A673 (cell line): ENCODE measurements at regions not wholly inside any gene's neighbourhood (a gene's known extent, or its start where the extent isn't known, plus 50 kb on each side); places are given as distances from the start of the nearest gene placed in this dataset.
A peak's percentile ranks its signal among the peaks of the same experiment; 100 is the strongest.

Source experiments
- BruUV-seq: library from RNA; stranded (reverse); fragments of 400-500 nt; replicated peaks from 2 replicates; lab custom pipeline; 2021; lab: Mats Ljungman, UMichigan
- CTCF ChIA-PET: fragments of 300-600 bp; sonication (Branson Sonifier 250); formaldehyde crosslinking; loops from one replicate; lab custom pipeline; 2022; ENCODE audit warnings: antibody characterized with exemption; lab: Charles Lee
- POLR2A ChIA-PET: fragments of 300-600 bp; sonication (Branson Sonifier 250); formaldehyde crosslinking; loops from one replicate; lab custom pipeline; 2022; ENCODE audit warnings: antibody characterized with exemption; ENCODE audit not compliant: low non-redundant PET; lab: Charles Lee
- DNase-seq: peaks from one replicate; pipeline ENCODE4 v3.0.0-alpha.2; 2015; ENCODE audit warnings: low spot score
- H3K27ac ChIP-seq: fragments of 200-600 bp; sonication (generic); 2 replicates; pipeline ENCODE4 v1.5.1; 2016; ENCODE audit warnings: mixed run types, low read depth, mild to moderate bottlenecking, mixed read lengths, antibody characterized with exemption, low read length; ENCODE audit not compliant: poor library complexity, severe bottlenecking
- H3K27me3 ChIP-seq: fragments of 200-600 bp; sonication (generic); replicated peaks from 2 replicates; pipeline ENCODE4 v1.6.1; 2017; ENCODE audit warnings: mixed run types, low read depth, mild to moderate bottlenecking, mixed read lengths, antibody characterized with exemption, low read length; ENCODE audit not compliant: insufficient read depth, poor library complexity
- H3K36me3 ChIP-seq: fragments of 200-600 bp; sonication (generic); 2 replicates; pipeline ENCODE4 v1.6.1; 2016; ENCODE audit warnings: mixed run types, mild to moderate bottlenecking, mixed read lengths, antibody characterized with exemption, low read length; ENCODE audit not compliant: insufficient read depth, poor library complexity, severe bottlenecking
- H3K4me1 ChIP-seq: fragments of 200-600 bp; sonication (generic); 2 replicates; pipeline ENCODE4 v1.6.1; 2017; ENCODE audit warnings: mixed run types, mild to moderate bottlenecking, mixed read lengths, antibody characterized with exemption, low read length; ENCODE audit not compliant: insufficient read depth, poor library complexity, severe bottlenecking
- H3K4me3 ChIP-seq: fragments of 200-600 bp; sonication (generic); 2 replicates; pipeline ENCODE4 v1.5.1; 2016; ENCODE audit warnings: low read depth, mixed run types, mild to moderate bottlenecking, mixed read lengths, low read length; ENCODE audit not compliant: poor library complexity, severe bottlenecking
- H3K9me3 ChIP-seq: fragments of 200-600 bp; sonication (generic); 2 replicates; pipeline ENCODE4 v1.6.1; 2016; ENCODE audit warnings: mixed run types, low read depth, mild to moderate bottlenecking, mixed read lengths, antibody characterized with exemption, low read length; ENCODE audit not compliant: poor library complexity, severe bottlenecking
- CTCF ChIP-seq: fragments of 300-800, 200-600 bp; sonication (generic); conservative IDR thresholded peaks from 2 replicates; pipeline ENCODE4 v1.5.1; 2017; ENCODE audit warnings: low read depth, mild to moderate bottlenecking, antibody characterized with exemption, low read length, moderate library complexity, mixed read lengths
- EZH2 ChIP-seq: fragments of 200-600 bp; sonication (generic); IDR thresholded peaks from 2 replicates; pipeline ENCODE4 v1.6.1; 2017; ENCODE audit warnings: borderline replicate concordance, low read depth, mild to moderate bottlenecking, mixed read lengths, antibody characterized with exemption, low read length; ENCODE audit not compliant: poor library complexity, severe bottlenecking
- intact Hi-C: fragments of 100-400 bp; cut with micrococcal nuclease; formaldehyde crosslinking; loops from one replicate; pipeline ENCODE4 v1.10.0; 2022; ENCODE audit not compliant: unreplicated experiment

- Histone ChIP-seq H3K9me3 (no peaks in the 10 kb centered on the region), H3K4me1 (peaks cover 30% of the 10 kb centered on the region), H3K27ac (peak overlapping the region; percentile 82), H3K36me3 (no peaks in the 10 kb centered on the region), H3K4me3 (no peak overlapping the region), H3K27me3 (no peaks in the 10 kb centered on the region)
- intact Hi-C loops, result no loop called here
- DNase-seq, result peak; percentile 86
- CTCF ChIA-PET, result no interaction called here
- POLR2A ChIA-PET, result no interaction called here
- TF ChIP-seq CTCF (no peak), EZH2 (no peak)
- TSS peak; percentile 85 for BruUV-seq
Measured at GRCh38 chr5:62256161-62257019, 49.6 kb upstream of the KIF2A start.
